ENCODE measurements at regions not wholly inside any gene's neighbourhood (a gene's known extent, or its start where the extent isn't known, plus 50 kb on each side); places are given as distances from the start of the nearest gene placed in this dataset.

DNA sequence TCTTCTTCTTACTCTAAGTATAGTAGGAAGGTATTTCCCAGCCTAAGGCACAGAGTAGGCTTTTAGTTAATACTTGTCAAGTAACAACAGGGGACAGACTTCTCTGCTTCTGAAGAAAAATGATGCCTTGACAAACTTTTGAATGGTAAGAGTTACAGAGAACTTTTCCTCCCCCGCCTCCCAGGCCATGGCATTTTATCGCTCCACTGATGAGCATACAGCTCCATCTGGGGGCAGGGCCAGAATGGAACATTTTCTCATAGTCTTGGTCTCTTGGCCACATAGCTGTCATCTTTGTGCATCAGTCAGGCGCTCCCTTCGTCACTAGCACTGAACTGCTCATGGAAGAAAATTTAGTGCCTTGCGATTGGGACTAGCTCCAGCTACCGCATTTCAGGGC, 1066.8 kb upstream of the CITED2 start:
- in situ Hi-C loops (cut with MboI; ENCODE audit: low pct_unique_long_range_greater_than_20kb, low sequenced_read_pairs, unreplicated experiment) = no loop called here
- DNase-seq (ENCODE audit: low spot score) = no peak

DNA sequence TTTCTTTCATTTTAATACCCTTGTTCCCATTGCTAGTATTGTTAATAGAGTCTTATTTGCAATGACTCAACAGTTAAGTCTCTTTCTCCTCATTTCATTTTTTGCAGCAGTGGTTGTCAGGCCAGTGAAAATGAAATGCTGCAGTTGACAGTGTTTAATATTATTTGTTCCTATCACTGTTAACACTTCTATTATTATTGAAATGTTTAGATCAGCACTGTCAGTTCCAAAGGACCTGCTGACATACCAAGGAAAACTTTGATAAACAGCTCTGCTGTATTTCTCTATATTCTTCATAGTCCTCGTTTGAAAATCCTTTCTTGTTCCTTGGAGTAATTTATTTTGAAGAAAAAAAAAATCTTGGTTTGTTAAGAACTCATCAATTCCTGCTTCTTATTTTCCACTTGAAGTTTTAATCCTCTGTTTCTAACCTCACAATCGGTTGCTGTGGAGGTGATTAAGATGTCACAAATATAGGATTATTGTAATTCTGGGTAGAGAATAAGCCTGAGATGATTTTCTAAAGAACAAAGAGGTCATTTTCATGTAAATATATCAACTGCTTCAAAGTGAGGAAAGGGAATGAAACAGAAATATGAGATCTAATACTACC, 1065.9 kb upstream of the CITED2 start:
- in situ Hi-C loops (cut with MboI; ENCODE audit: low pct_unique_long_range_greater_than_20kb, low sequenced_read_pairs, unreplicated experiment) = no loop called here
- TF ChIP-seq, protein P1, sequence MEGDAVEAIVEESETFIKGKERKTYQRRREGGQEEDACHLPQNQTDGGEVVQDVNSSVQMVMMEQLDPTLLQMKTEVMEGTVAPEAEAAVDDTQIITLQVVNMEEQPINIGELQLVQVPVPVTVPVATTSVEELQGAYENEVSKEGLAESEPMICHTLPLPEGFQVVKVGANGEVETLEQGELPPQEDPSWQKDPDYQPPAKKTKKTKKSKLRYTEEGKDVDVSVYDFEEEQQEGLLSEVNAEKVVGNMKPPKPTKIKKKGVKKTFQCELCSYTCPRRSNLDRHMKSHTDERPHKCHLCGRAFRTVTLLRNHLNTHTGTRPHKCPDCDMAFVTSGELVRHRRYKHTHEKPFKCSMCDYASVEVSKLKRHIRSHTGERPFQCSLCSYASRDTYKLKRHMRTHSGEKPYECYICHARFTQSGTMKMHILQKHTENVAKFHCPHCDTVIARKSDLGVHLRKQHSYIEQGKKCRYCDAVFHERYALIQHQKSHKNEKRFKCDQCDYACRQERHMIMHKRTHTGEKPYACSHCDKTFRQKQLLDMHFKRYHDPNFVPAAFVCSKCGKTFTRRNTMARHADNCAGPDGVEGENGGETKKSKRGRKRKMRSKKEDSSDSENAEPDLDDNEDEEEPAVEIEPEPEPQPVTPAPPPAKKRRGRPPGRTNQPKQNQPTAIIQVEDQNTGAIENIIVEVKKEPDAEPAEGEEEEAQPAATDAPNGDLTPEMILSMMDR (IDR thresholded peaks at IDR 0.05; ENCODE audit: extremely low read depth, insufficient read depth, missing control alignments) = no peak
- DNase-seq (ENCODE audit: low spot score) = no peak

More for the DNA sequence above, 1066.8 kb upstream of the CITED2 start:
- TF ChIP-seq, protein P1 (IDR thresholded peaks at IDR 0.05; ENCODE audit: extremely low read depth, insufficient read depth, missing control alignments) = peak; percentile 43

DNA sequence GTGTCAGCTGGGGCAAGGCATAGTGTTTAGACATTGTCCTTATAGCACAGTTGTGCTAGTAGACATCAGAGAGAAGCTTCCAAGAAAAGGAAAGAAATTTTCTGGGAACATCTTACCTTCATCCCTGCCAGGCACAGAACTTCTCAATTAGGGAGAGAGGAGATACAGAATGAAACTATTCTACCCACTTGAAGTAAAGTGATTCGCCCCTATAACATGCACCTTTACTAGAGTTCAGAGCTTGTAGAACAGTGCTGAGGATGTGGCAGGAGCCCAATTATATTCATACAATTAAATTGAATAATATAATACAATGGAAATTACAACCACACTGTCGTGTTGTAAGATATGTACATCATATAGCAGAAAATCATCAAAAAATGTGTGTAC, 1063.9 kb upstream of the CITED2 start:
- TF ChIP-seq, protein P1 (IDR thresholded peaks at IDR 0.05; ENCODE audit: extremely low read depth, insufficient read depth, missing control alignments) = no peak
- DNase-seq (ENCODE audit: low spot score) = no peak
- in situ Hi-C loops (cut with MboI; ENCODE audit: low pct_unique_long_range_greater_than_20kb, low sequenced_read_pairs, unreplicated experiment) = no loop called here

DNA sequence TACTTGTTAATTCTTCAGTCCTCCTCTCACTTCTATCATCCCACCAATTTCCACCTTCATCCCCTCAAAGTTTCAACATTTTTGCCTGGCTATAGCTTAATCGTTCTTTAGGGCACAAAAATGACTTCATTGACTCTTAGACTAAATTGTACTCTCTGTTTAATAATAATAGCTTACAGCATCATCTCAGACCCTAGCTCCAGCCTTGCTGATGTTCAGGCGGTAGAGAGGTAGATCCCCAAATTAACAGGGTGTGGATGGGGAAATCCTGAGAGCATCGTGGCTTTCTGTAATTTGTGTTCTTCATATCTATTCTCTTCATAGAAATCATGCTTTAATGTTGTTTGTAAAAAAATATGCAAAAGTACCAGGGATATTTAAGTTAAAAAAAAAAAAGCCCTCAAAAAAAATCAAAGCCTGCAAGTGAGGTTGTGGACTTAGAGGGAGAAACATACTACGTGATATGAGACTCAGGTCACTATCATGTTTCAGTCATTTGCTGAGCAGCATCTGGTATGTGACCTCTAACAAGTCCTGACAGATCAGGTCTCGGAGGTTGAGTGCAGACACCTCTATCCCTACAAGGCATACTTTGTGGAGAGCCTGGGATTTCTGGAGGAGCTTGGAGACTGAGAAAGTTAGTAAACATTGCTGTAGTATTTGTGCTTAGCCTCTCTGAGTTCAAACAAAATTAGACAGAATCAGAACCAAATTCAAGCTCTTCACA, 1063.3 kb upstream of the CITED2 start:
- DNase-seq (ENCODE audit: low spot score) = no peak
- TF ChIP-seq, protein P1 (IDR thresholded peaks at IDR 0.05; ENCODE audit: extremely low read depth, insufficient read depth, missing control alignments) = no peak
- in situ Hi-C loops (cut with MboI; ENCODE audit: low pct_unique_long_range_greater_than_20kb, low sequenced_read_pairs, unreplicated experiment) = no loop called here

DNA sequence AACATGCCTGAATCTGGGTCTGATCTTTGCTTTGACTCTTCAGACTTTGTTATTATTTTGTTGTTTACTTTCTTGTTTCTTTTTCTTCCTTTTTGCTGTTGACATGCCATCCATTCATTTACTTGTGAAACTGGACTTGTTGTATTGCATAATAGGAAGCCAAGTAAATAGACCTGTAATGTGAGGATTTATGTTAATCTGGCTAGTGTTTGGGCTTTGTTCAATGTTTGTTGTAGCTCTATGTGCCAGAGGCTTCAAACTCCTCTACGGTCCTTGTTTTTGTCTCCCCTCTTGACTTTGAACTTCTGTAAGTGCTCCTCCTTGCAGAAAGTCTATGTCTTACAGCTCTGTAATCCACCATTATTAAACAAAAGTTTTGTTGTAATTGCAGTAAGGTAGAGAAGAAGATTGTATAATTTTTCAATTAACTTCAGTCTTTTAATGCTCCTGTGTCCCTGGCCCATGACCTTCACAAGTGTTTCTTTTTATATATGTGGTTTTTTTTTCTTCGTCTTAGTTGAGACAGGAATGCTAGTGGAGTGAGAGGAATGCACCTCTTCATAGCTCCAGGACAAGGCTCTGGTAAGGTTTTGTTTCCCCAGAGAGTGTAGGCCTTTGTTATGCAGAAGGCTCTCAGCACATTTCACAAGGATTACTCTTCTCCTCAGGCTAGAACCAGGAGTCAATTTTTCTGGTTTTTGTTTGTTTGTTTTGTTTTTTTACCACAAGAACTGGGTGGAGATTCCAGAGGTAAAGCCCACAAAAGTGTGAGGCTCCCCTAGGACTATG, 1061.8 kb upstream of the CITED2 start:
- in situ Hi-C loops (cut with MboI; ENCODE audit: low pct_unique_long_range_greater_than_20kb, low sequenced_read_pairs, unreplicated experiment) = no loop called here
- TF ChIP-seq, protein P1 (IDR thresholded peaks at IDR 0.05; ENCODE audit: extremely low read depth, insufficient read depth, missing control alignments) = no peak
- no peak for DNase-seq (ENCODE audit: low spot score)

DNA sequence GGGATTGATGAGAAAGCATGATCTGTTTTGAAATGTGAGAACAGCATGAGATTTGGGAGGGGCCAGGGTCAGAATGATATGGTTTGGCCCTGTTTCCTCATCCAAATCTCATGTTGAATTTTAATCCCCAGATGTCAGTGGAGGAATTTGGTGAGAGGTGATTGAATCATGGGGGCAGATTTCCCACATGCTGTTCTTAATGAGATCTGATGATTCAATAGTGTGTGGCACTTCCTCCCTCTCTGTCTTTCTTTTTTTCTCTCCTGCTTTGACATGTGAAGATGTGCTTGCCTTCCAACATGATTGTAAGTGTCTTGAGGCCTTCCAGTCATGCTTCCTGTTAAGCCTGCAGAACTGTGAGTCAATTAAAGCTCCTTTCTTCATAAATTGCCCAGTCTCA, 1060.3 kb upstream of the CITED2 start:
- in situ Hi-C loops (cut with MboI; ENCODE audit: low pct_unique_long_range_greater_than_20kb, low sequenced_read_pairs, unreplicated experiment) = no loop called here
- TF ChIP-seq, protein P1 (IDR thresholded peaks at IDR 0.05; ENCODE audit: extremely low read depth, insufficient read depth, missing control alignments) = no peak
- DNase-seq (ENCODE audit: low spot score) = no peak
